ENCODE measurements at regions not wholly inside any gene's neighbourhood (a gene's known extent, or its start where the extent isn't known, plus 50 kb on each side); places are given as distances from the start of the nearest gene placed in this dataset.

GRCh38 chr1:17967623-17968255, 139.9 kb upstream of the IGSF21 start:
- H3K4me3 ChIP-seq (ENCODE audit: low read depth, poor library complexity, severe bottlenecking): no peak overlapping the region
- intact Hi-C loops (cut with DNase I; ENCODE audit: low total_unique reads): no loop called here
- TF ChIP-seq CTCF (IDR thresholded peaks at IDR 0.05) (no peak), POLR2A (IDR thresholded peaks at IDR 0.05) (no peak)
- WGBS, 2 donors: 56 to 70% methylated on average over 2 of the region's 2 CpGs
- no peak for DNase-seq (ENCODE audit: low spot score in 2 of 2)

- WGBS, 2 donors: 83 to 95% methylated on average over 5 of the region's 5 CpGs
- no peak for TF ChIP-seq CTCF (IDR thresholded peaks at IDR 0.05)
- TF ChIP-seq POLR2A (IDR thresholded peaks at IDR 0.05): no peak
- no peak for DNase-seq (ENCODE audit: low spot score in 2 of 2)
- H3K4me3 ChIP-seq (ENCODE audit: low read depth, poor library complexity, severe bottlenecking): no peak overlapping the region
- intact Hi-C loops (cut with DNase I; ENCODE audit: low total_unique reads): no loop called here
Observed at GRCh38 chr1:17970757-17971156, 136.8 kb upstream of the IGSF21 start.

GRCh38 chr1:17973694-17974093, 133.9 kb upstream of the IGSF21 start:
- DNase-seq (ENCODE audit: low spot score in 2 of 2): no peak
- 61 to 66% methylated on average over 8 of the region's 8 CpGs for WGBS, 2 donors
- TF ChIP-seq CTCF (IDR thresholded peaks at IDR 0.05) (no peak), POLR2A (IDR thresholded peaks at IDR 0.05) (no peak)
- H3K4me3 ChIP-seq (ENCODE audit: low read depth, poor library complexity, severe bottlenecking): no peak overlapping the region
- intact Hi-C loops (cut with DNase I; ENCODE audit: low total_unique reads): no loop called here

GRCh38 chr1:17976854-17977253, 130.7 kb upstream of the IGSF21 start:
- TF ChIP-seq CTCF (IDR thresholded peaks at IDR 0.05) (no peak), POLR2A (IDR thresholded peaks at IDR 0.05) (no peak)
- no peak for DNase-seq (ENCODE audit: low spot score in 2 of 2)
- H3K4me3 ChIP-seq (ENCODE audit: low read depth, poor library complexity, severe bottlenecking): no peak overlapping the region
- intact Hi-C loops (cut with DNase I; ENCODE audit: low total_unique reads): no loop called here

- intact Hi-C loops (cut with DNase I; ENCODE audit: low total_unique reads): no loop called here
- 54 to 67% methylated on average over 3 of the region's 3 CpGs for WGBS, 2 donors
- H3K4me3 ChIP-seq (ENCODE audit: low read depth, poor library complexity, severe bottlenecking): no peak overlapping the region
- DNase-seq (ENCODE audit: low spot score in 2 of 2): no peak
- TF ChIP-seq POLR2A (IDR thresholded peaks at IDR 0.05) (no peak), CTCF (IDR thresholded peaks at IDR 0.05) (no peak)
Observed at GRCh38 chr1:17978016-17978415, 129.6 kb upstream of the IGSF21 start.

- WGBS, 2 donors: 52 to 55% methylated on average over 6 of the region's 6 CpGs
- intact Hi-C loops (cut with DNase I; ENCODE audit: low total_unique reads): no loop called here
- TF ChIP-seq POLR2A (IDR thresholded peaks at IDR 0.05): no peak
- TF ChIP-seq CTCF (IDR thresholded peaks at IDR 0.05): no peak
Observed at GRCh38 chr1:17979815-17980214, 127.8 kb upstream of the IGSF21 start.

More at GRCh38 chr1:17979815-17980214, 127.8 kb upstream of the IGSF21 start:
- DNase-seq (ENCODE audit: low spot score in 2 of 2): no peak
- no peak overlapping the region for H3K4me3 ChIP-seq (ENCODE audit: low read depth, poor library complexity, severe bottlenecking)
